IMR-90 (cell line): ENCODE measurements at regions not wholly inside any gene's neighbourhood (a gene's known extent, or its start where the extent isn't known, plus 50 kb on each side); places are given as distances from the start of the nearest gene placed in this dataset.

Source experiments
- ATAC-seq: fragments of 200-7000 bp; cut with Tn5 transposase; 2 replicates; pipeline ENCODE4 v1.9.1; 2020; ENCODE audit warnings: low read depth, mild to moderate bottlenecking, moderate library complexity
- BruUV-seq: library from RNA; stranded (reverse); fragments of 400-500 nt; replicated peaks from 2 replicates; lab custom pipeline; 2021; lab: Mats Ljungman, UMichigan
- CTCF ChIA-PET: fragments of 300-600 bp; formaldehyde crosslinking; extraction: SDS; loops from one replicate; lab custom pipeline; 2021; ENCODE audit warnings: antibody characterized with exemption; lab: Yijun Ruan, JAX
- POLR2A ChIA-PET: fragments of 300-600 bp; sonication (Branson Sonifier 250); formaldehyde crosslinking; loops from one replicate; lab custom pipeline; 2022; ENCODE audit warnings: antibody characterized with exemption; ENCODE audit not compliant: unreplicated experiment; lab: Charles Lee
- DNase-seq: peaks from one replicate; pipeline ENCODE4 v3.0.0; 2013
- H2AFZ ChIP-seq: replicated peaks from 2 replicates; pipeline ENCODE3; 2013; ENCODE audit warnings: low read length, mild to moderate bottlenecking; ENCODE audit not compliant: poor library complexity
- H2AK5ac ChIP-seq: 2 replicates; pipeline ENCODE4 v1.6.1; 2013; ENCODE audit warnings: low read depth, low read length, inconsistent platforms
- H2AK9ac ChIP-seq: replicated peaks from 2 replicates; pipeline ENCODE3; 2013; ENCODE audit warnings: mild to moderate bottlenecking, low read depth, low read length, moderate library complexity; ENCODE audit not compliant: poor library complexity
- H2BK120ac ChIP-seq: 2 replicates; pipeline ENCODE4 v1.6.1; 2013; ENCODE audit warnings: low read depth, low read length, inconsistent platforms
- H2BK15ac ChIP-seq: 3 replicates; pipeline ENCODE4 v1.6.1; 2013; ENCODE audit warnings: low read depth, low read length, inconsistent platforms
- H2BK20ac ChIP-seq: 2 replicates; pipeline ENCODE4 v1.6.1; 2013; ENCODE audit warnings: low read depth, mild to moderate bottlenecking, inconsistent platforms, low read length, moderate library complexity
- H2BK5ac ChIP-seq: 2 replicates; pipeline ENCODE4 v1.6.1; 2013; ENCODE audit warnings: mild to moderate bottlenecking, low read depth, low read length, inconsistent platforms; ENCODE audit not compliant: poor library complexity, severe bottlenecking
- H3K14ac ChIP-seq: replicated peaks from 2 replicates; pipeline ENCODE4 v1.6.1; 2013; ENCODE audit warnings: low read depth, low read length, inconsistent platforms
- H3K18ac ChIP-seq: 2 replicates; pipeline ENCODE4 v1.6.1; 2013; ENCODE audit warnings: low read depth, low read length, control low read depth
- H3K23ac ChIP-seq: 2 replicates; pipeline ENCODE4 v1.6.1; 2013; ENCODE audit warnings: low read depth, low read length, inconsistent platforms
- H3K27ac ChIP-seq: 2 replicates; pipeline ENCODE4 v1.5.1; 2013; ENCODE audit warnings: mild to moderate bottlenecking, control low read depth, low read length; ENCODE audit not compliant: insufficient read depth
- H3K27me3 ChIP-seq: 2 replicates; pipeline ENCODE4 v1.6.1; 2013; ENCODE audit warnings: low read length; ENCODE audit not compliant: control insufficient read depth, insufficient read depth
- H3K36me3 ChIP-seq: 2 replicates; pipeline ENCODE4 v1.6.1; 2013; ENCODE audit warnings: low read length, mixed read lengths; ENCODE audit not compliant: control insufficient read depth, insufficient read depth
- H3K4ac ChIP-seq: 2 replicates; pipeline ENCODE4 v1.6.1; 2013; ENCODE audit warnings: low read depth, low read length, inconsistent platforms
- H3K4me1 ChIP-seq: 2 replicates; pipeline ENCODE4 v1.6.1; 2013; ENCODE audit warnings: low read length, mixed read lengths; ENCODE audit not compliant: control insufficient read depth, insufficient read depth
- H3K4me2 ChIP-seq: 2 replicates; pipeline ENCODE4 v1.6.1; 2013; ENCODE audit warnings: low read depth, mild to moderate bottlenecking, control low read depth, low read length, moderate library complexity
- H3K4me3 ChIP-seq: 2 replicates; pipeline ENCODE4 v1.5.1; 2013; ENCODE audit warnings: low read depth, mild to moderate bottlenecking, control low read depth, low read length, moderate library complexity; ENCODE audit not compliant: insufficient read depth
- H3K56ac ChIP-seq: 2 replicates; pipeline ENCODE4 v1.6.1; 2013; ENCODE audit warnings: low read length, inconsistent platforms; ENCODE audit not compliant: insufficient read depth; ENCODE audit errors: extremely low read depth
- H3K79me1 ChIP-seq, 2 experiments: 2 replicates each; pipeline ENCODE4 v1.6.1; 2013; ENCODE audit warnings: low read length in 2 of 2, inconsistent platforms in 1 of 2, low read depth in 1 of 2
- H3K9ac ChIP-seq: 2 replicates; pipeline ENCODE4 v1.6.1; 2013; ENCODE audit warnings: low read depth, low read length, control low read depth
- H3K9me1 ChIP-seq: 2 replicates; pipeline ENCODE4 v1.6.1; 2013; ENCODE audit warnings: low read length, inconsistent platforms; ENCODE audit not compliant: insufficient read depth
- H3K9me3 ChIP-seq: 2 replicates; pipeline ENCODE4 v1.6.1; 2013; ENCODE audit warnings: low read length; ENCODE audit not compliant: control insufficient read depth, insufficient read depth
- H4K20me1 ChIP-seq: 2 replicates; pipeline ENCODE4 v1.6.1; 2013; ENCODE audit warnings: low read length, inconsistent platforms; ENCODE audit not compliant: insufficient read depth
- H4K5ac ChIP-seq: 2 replicates; pipeline ENCODE4 v1.6.1; 2013; ENCODE audit warnings: mild to moderate bottlenecking, low read depth, low read length, control low read depth
- H4K8ac ChIP-seq, 2 experiments: 2 replicates each; pipeline ENCODE4 v1.6.1; 2013; ENCODE audit warnings: low read depth in 2 of 2, low read length in 2 of 2, control low read depth in 1 of 2, inconsistent platforms in 1 of 2
- H4K91ac ChIP-seq: 2 replicates; pipeline ENCODE4 v1.6.1; 2013; ENCODE audit warnings: low read depth, low read length, inconsistent platforms; ENCODE audit not compliant: insufficient read depth
- CEBPB ChIP-seq: IDR thresholded peaks from 2 replicates; pipeline ENCODE4 v1.6.1; 2012; ENCODE audit warnings: low read depth, low read length, improper control_type of control experiment
- CHD1 ChIP-seq: IDR thresholded peaks from 2 replicates; pipeline ENCODE4 v1.6.1; 2012; ENCODE audit warnings: low read depth, low read length, improper control_type of control experiment
- RCOR1 ChIP-seq: IDR thresholded peaks from 2 replicates; pipeline ENCODE4 v1.6.1; 2012; ENCODE audit warnings: mild to moderate bottlenecking, low read length, improper control_type of control experiment; ENCODE audit not compliant: insufficient replicate concordance
- WGBS, 2 experiments: methylation state at CpG; one replicate each; pipeline versions ENCODE4 v1.1.5 to v1.1.7; 2013; ENCODE audit warnings: missing lambda C conversion rate in 2 of 2; ENCODE audit not compliant: insufficient read length in 1 of 2; ENCODE audit errors: extremely low coverage in 2 of 2; 5-methylcytosine and 5-hydroxymethylcytosine counted together
- dilution Hi-C: fragments of 300-500 bp; cut with HindIII; formaldehyde crosslinking; loops from one replicate; pipeline ENCODE4 v1.14.3; 2018; ENCODE audit warnings: low sequenced_read_pairs; ENCODE audit not compliant: unreplicated experiment
- in situ Hi-C: fragments of 300-500 bp; cut with MboI; formaldehyde crosslinking; loops from 3 replicates; pipeline ENCODE4 v1.14.3; 2019; ENCODE audit warnings: low sequenced_read_pairs, inconsistent platforms, mixed read lengths
- intact Hi-C: fragments of 100-400 bp; cut with micrococcal nuclease; formaldehyde crosslinking; loops from 2 replicates; pipeline ENCODE4 v1.10.0; 2022

DNA sequence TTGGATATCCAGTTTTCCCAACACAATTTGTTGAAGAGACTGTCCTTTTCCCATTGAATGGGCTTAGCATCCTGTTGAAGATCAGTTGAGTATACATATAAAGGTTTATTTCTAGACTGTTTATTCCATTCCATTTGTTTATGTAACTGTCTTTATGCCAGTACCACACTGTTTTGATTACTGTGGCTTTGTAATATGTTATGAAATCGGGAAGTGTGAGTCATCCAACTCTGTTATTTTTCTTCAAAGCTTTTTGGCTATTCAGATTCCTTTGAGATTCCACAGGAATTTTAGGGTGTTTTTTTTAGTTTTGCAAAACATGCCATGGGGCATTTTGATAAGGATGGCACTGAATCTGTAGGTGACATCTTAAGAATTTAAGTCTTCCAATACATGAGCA, 188.3 kb downstream of the BMP7 start:
- POLR2A ChIA-PET: no interaction called here

More for the DNA sequence above, 188.3 kb downstream of the BMP7 start:
- Histone ChIP-seq H3K9me1 (no peaks in the 10 kb centered on the region), H4K8ac (no peak overlapping the region), H3K4me2 (no peak overlapping the region), H3K9ac (no peak overlapping the region), H3K14ac (no peak overlapping the region), H2AK9ac (no peak overlapping the region), H2AK5ac (no peak overlapping the region), H3K27ac (no peak overlapping the region), H3K9me3 (peaks cover 18% of the 10 kb centered on the region), H4K5ac (no peak overlapping the region), H2BK5ac (no peak overlapping the region), H3K18ac (no peak overlapping the region), H2BK20ac (no peak overlapping the region), H2AFZ (no peak overlapping the region), H3K23ac (no peak overlapping the region), H2BK120ac (no peak overlapping the region), H4K91ac (no peak overlapping the region), H3K4me3 (no peak overlapping the region), H3K4me1 (no peaks in the 10 kb centered on the region), H3K27me3 (no peaks in the 10 kb centered on the region), H4K20me1 (no peaks in the 10 kb centered on the region), H3K4ac (no peak overlapping the region), H3K56ac (no peak overlapping the region), H2BK15ac (no peak overlapping the region), H3K79me1 (no peaks in the 10 kb centered on the region), H3K36me3 (no peaks in the 10 kb centered on the region)
- dilution Hi-C loops (no loop called here), intact Hi-C loops (no loop called here), in situ Hi-C loops (no loop called here)
- TF ChIP-seq CHD1: no peak
- no peak for TF ChIP-seq CEBPB
- no peak for TF ChIP-seq RCOR1
- no TSS peak for BruUV-seq
- ATAC-seq (no peak), DNase-seq (no peak)
- CTCF ChIA-PET: no interaction called here
- no CpG with 5 or more reads among the region's 1 CpG for WGBS, 2 experiments
